WTC11 (cell line): ENCODE measurements at regions not wholly inside any gene's neighbourhood (a gene's known extent, or its start where the extent isn't known, plus 50 kb on each side); places are given as distances from the start of the nearest gene placed in this dataset.
A peak's percentile ranks its signal among the peaks of the same experiment; 100 is the strongest.

Experiments used
- ATAC-seq: fragments of 200-7000 bp; cut with Tn5 transposase; 2 replicates; pipeline ENCODE4 v1.10.0; 2021; ENCODE audit warnings: mild to moderate bottlenecking, moderate library complexity
- CTCF ChIA-PET: fragments of 300-600 bp; sonication (Branson Sonifier 250); formaldehyde crosslinking; loops from one replicate; lab custom pipeline; 2021; ENCODE audit warnings: antibody characterized with exemption; lab: Charles Lee
- POLR2A ChIA-PET: fragments of 350-600 bp; sonication (Branson Sonifier 250); formaldehyde crosslinking; loops from one replicate; lab custom pipeline; 2021; ENCODE audit warnings: antibody characterized with exemption; lab: Charles Lee
- DNase-seq: peaks from one replicate; pipeline ENCODE4 v3.0.0; 2021; ENCODE audit warnings: low spot score
- H3K27ac Mint-ChIP-seq: 2 replicates; pipeline ENCODE4 v1.8.0; 2021; ENCODE audit warnings: mixed read lengths
- H3K27me3 Mint-ChIP-seq: 2 replicates; pipeline ENCODE4 v1.8.0; 2021; ENCODE audit warnings: low read depth, mild to moderate bottlenecking, moderate library complexity, mixed read lengths
- H3K36me3 Mint-ChIP-seq: 2 replicates; pipeline ENCODE4 v1.8.0; 2021; ENCODE audit warnings: mixed read lengths
- H3K4me1 Mint-ChIP-seq: 2 replicates; pipeline ENCODE4 v1.8.0; 2022; ENCODE audit warnings: mixed read lengths
- H3K4me3 Mint-ChIP-seq: 2 replicates; pipeline ENCODE4 v1.8.0; 2021; ENCODE audit warnings: mild to moderate bottlenecking, moderate library complexity, mixed read lengths
- H3K9me3 Mint-ChIP-seq: 2 replicates; pipeline ENCODE4 v1.8.0; 2021; ENCODE audit warnings: mixed read lengths
- AR ChIP-seq: fragments of 250-450 bp; sonication (Bioruptor Pico); IDR thresholded peaks from 2 replicates; pipeline ENCODE4 v1.9.0; 2021; ENCODE audit warnings: mild to moderate bottlenecking
- ATF3 ChIP-seq: sonication (generic); formaldehyde crosslinking; conservative IDR thresholded peaks from 2 replicates; pipeline ENCODE4 v1.8.1; 2022; ENCODE audit warnings: mild to moderate bottlenecking, missing genetic modification reagents
- ELF4 ChIP-seq: sonication (generic); formaldehyde crosslinking; IDR thresholded peaks from 2 replicates; pipeline ENCODE4 v1.8.1; 2022; ENCODE audit warnings: low read depth, mild to moderate bottlenecking, moderate library complexity, missing genetic modification reagents
- GABPB1 ChIP-seq: sonication (generic); formaldehyde crosslinking; IDR thresholded peaks from 2 replicates; pipeline ENCODE4 v1.8.1; 2023; ENCODE audit warnings: mild to moderate bottlenecking, missing genetic modification reagents
- GTF2I ChIP-seq: fragments of 250-450 bp; sonication (Bioruptor Pico); conservative IDR thresholded peaks from 2 replicates; pipeline ENCODE4 v1.4.0; 2021; ENCODE audit warnings: mild to moderate bottlenecking
- HMGA2 ChIP-seq: fragments of 250-450 bp; sonication (Bioruptor Pico); IDR thresholded peaks from 2 replicates; pipeline ENCODE4 v1.4.0; 2021; ENCODE audit warnings: mild to moderate bottlenecking, moderate library complexity
- MXD4 ChIP-seq: fragments of 250-450 bp; sonication (Bioruptor Pico); IDR thresholded peaks from 2 replicates; pipeline ENCODE4 v1.8.0; 2021; ENCODE audit warnings: mild to moderate bottlenecking, moderate library complexity, borderline replicate concordance
- NR1H2 ChIP-seq: sonication (generic); formaldehyde crosslinking; IDR thresholded peaks from 2 replicates; pipeline ENCODE4 v1.9.0; 2021; ENCODE audit warnings: mild to moderate bottlenecking, moderate library complexity, missing genetic modification reagents
- NR3C1 ChIP-seq: sonication (generic); formaldehyde crosslinking; conservative IDR thresholded peaks from 2 replicates; pipeline ENCODE4 v1.8.1; 2023; ENCODE audit warnings: low read depth, mild to moderate bottlenecking, missing genetic modification reagents
- PRRX2 ChIP-seq: fragments of 250-450 bp; sonication (Bioruptor Pico); IDR thresholded peaks from 2 replicates; pipeline ENCODE4 v1.8.0; 2021; ENCODE audit warnings: mild to moderate bottlenecking
- RORB ChIP-seq: fragments of 250-450 bp; sonication (Bioruptor Pico); IDR thresholded peaks from 2 replicates; pipeline ENCODE4 v1.9.0; 2021; ENCODE audit warnings: mild to moderate bottlenecking
- SMAD3 ChIP-seq: sonication (generic); formaldehyde crosslinking; IDR thresholded peaks from 2 replicates; pipeline ENCODE4 v1.8.0; 2022; ENCODE audit warnings: missing genetic modification reagents, mild to moderate bottlenecking, borderline replicate concordance
- SP1 ChIP-seq: sonication (generic); formaldehyde crosslinking; conservative IDR thresholded peaks from 2 replicates; pipeline ENCODE4 v1.8.1; 2022; ENCODE audit warnings: missing genetic modification reagents
- STAT6 ChIP-seq: sonication (generic); formaldehyde crosslinking; conservative IDR thresholded peaks from 2 replicates; pipeline ENCODE4 v1.8.1; 2023; ENCODE audit warnings: mild to moderate bottlenecking, low read depth, missing genetic modification reagents, moderate library complexity
- USF2 ChIP-seq: sonication (generic); formaldehyde crosslinking; IDR thresholded peaks from 2 replicates; pipeline ENCODE4 v1.8.1; 2023; ENCODE audit warnings: mild to moderate bottlenecking, missing genetic modification reagents, moderate library complexity
- ZMAT4 ChIP-seq: fragments of 250-450 bp; sonication (Bioruptor Pico); IDR thresholded peaks from 2 replicates; pipeline ENCODE4 v1.9.0; 2021; ENCODE audit warnings: mild to moderate bottlenecking
- ZNF232 ChIP-seq: sonication (generic); formaldehyde crosslinking; IDR thresholded peaks from 2 replicates; pipeline ENCODE4 v1.8.0; 2022; ENCODE audit warnings: mild to moderate bottlenecking, missing genetic modification reagents
- ZNF425 ChIP-seq: fragments of 250-450 bp; sonication (Bioruptor Pico); conservative IDR thresholded peaks from 2 replicates; pipeline ENCODE4 v1.9.0; 2021; ENCODE audit warnings: mild to moderate bottlenecking

- Mint-ChIP-seq H3K36me3 (no peaks in the 10 kb centered on the region), H3K4me3 (no peak overlapping the region), H3K27ac (no peak overlapping the region), H3K27me3 (peaks cover 42% of the 10 kb centered on the region), H3K4me1 (peaks cover 24% of the 10 kb centered on the region)
- POLR2A ChIA-PET, result interaction anchor here (0.7 kb wide), 1 partner anchor 83 kb away, joined by 5 read pairs; no protein-coding TSS in a partner anchor
- CTCF ChIA-PET, result interaction anchor here (0.9 kb wide), 1 partner anchor 50 kb away, joined by 3 read pairs; no protein-coding TSS in a partner anchor
- TF ChIP-seq GABPB1 (CRISPR knock-in tag) (no peak), HMGA2 (CRISPR knock-in tag) (no peak), STAT6 (no peak)
- TF ChIP-seq, all 79 proteins: peak for 0
- DNase-seq (no peak), ATAC-seq (no peak)
- H3K9me3 Mint-ChIP-seq, result peaks cover 8% of the 10 kb centered on the region
These were observed 248.9 kb downstream of the TJP1 start for GRCh38 chr15:29573197-29573838.

GRCh38 chr15:29571792-29572431, 250.4 kb downstream of the TJP1 start:
- H3K36me3 Mint-ChIP-seq, result peaks cover 1% of the 10 kb centered on the region; the same call in 1 of the 2 replicates
- DNase-seq (no peak), ATAC-seq (no peak)
- peaks cover 31% of the 10 kb centered on the region for H3K4me1 Mint-ChIP-seq
- CTCF ChIA-PET, result interaction anchor here (1.3 kb wide), 1 partner anchor 120 kb away, joined by 3 read pairs; no protein-coding TSS in a partner anchor
- no peak overlapping the region for H3K27ac Mint-ChIP-seq
- peaks cover 8% of the 10 kb centered on the region for H3K9me3 Mint-ChIP-seq
- POLR2A ChIA-PET, result interaction anchor here (0.7 kb wide), 1 partner anchor 28 kb away, joined by 3 read pairs; no protein-coding TSS in a partner anchor
- peaks cover 42% of the 10 kb centered on the region for H3K27me3 Mint-ChIP-seq
- H3K4me3 Mint-ChIP-seq, result peak overlapping the region; percentile 72
- TF ChIP-seq AR (CRISPR knock-in tag) (no peak), GABPB1 (CRISPR knock-in tag) (no peak), RORB (CRISPR knock-in tag) (no peak), NR3C1 (CRISPR knock-in tag) (no peak), ATF3 (no peak), ELF4 (CRISPR knock-in tag) (no peak), SP1 (no peak), NR1H2 (CRISPR knock-in tag) (no peak), PRRX2 (CRISPR knock-in tag) (no peak), ZNF232 (CRISPR knock-in tag) (no peak), ZMAT4 (no peak), MXD4 (no peak), ZNF425 (no peak), GTF2I (no peak), SMAD3 (no peak), USF2 (CRISPR knock-in tag) (no peak)
